ENCODE measurements at regions not wholly inside any gene's neighbourhood (a gene's known extent, or its start where the extent isn't known, plus 50 kb on each side); places are given as distances from the start of the nearest gene placed in this dataset.
"Not testable (repeated sequence)": the region's sequence is repeated elsewhere in the genome, so short reads cannot be mapped to it uniquely, and the experiment has no call there.

DNA sequence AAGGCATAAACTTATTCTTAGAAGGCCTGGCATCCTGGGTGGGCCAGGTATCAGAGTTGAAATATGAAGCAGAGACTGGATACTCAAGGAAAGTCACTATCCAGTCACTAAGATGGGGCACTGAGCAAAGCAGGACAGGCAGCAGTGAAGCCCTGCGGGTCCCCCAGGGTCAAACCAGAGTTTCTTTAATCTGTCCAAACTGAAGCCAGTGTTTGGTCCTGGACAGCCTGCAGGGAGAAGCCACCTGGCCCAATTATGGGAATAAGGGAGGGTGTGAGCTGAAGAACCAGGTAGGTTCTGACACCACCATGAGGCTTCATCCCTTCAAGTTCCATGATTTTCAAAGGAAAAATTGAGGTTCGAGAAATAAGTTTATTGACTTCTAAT lies 109.7 kb upstream of the FOXN2 start:
- no peak for DNase-seq (ENCODE audit: low read depth)
- TF ChIP-seq, protein P1, sequence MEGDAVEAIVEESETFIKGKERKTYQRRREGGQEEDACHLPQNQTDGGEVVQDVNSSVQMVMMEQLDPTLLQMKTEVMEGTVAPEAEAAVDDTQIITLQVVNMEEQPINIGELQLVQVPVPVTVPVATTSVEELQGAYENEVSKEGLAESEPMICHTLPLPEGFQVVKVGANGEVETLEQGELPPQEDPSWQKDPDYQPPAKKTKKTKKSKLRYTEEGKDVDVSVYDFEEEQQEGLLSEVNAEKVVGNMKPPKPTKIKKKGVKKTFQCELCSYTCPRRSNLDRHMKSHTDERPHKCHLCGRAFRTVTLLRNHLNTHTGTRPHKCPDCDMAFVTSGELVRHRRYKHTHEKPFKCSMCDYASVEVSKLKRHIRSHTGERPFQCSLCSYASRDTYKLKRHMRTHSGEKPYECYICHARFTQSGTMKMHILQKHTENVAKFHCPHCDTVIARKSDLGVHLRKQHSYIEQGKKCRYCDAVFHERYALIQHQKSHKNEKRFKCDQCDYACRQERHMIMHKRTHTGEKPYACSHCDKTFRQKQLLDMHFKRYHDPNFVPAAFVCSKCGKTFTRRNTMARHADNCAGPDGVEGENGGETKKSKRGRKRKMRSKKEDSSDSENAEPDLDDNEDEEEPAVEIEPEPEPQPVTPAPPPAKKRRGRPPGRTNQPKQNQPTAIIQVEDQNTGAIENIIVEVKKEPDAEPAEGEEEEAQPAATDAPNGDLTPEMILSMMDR (IDR thresholded peaks at IDR 0.05; ENCODE audit: low read depth, low read length, missing control alignments) = no peak
- no peak overlapping the region for H3K4me3 ChIP-seq (ENCODE audit: low read depth, low read length)

DNA sequence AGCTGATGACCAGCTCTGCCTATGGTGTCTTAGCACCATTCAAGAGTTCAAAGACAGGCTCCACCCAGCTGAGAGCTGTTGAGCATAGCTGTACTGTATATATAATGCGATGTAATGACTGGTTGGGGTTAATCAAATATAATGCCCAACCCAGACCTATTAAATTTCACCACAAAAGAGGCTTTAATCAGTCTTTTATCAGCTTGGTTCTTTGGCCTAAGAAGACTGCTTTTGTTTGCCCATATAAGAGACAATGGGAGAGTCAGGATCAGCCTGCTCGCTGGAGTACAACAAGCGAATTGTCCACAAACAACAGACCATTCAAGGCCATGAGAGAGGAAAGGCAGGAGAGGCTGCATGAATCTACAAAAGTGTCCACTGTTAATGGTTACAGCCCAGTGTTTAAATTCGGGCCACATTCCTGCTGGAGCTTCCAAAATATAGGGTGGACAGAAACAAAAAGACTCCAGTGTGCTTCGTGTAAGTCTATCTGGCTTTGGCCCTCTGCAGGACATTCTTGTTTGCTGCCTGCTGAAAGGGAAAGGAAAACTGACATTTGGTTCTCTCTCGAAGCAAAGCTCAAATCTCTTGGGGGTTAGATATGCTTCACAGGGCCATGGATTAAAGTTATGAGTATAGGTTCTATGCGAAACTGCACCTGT lies 109.2 kb upstream of the FOXN2 start:
- TF ChIP-seq, protein P1 (IDR thresholded peaks at IDR 0.05; ENCODE audit: low read depth, low read length, missing control alignments) = peak; percentile 38
- DNase-seq (ENCODE audit: low read depth) = peak; percentile 26

DNA sequence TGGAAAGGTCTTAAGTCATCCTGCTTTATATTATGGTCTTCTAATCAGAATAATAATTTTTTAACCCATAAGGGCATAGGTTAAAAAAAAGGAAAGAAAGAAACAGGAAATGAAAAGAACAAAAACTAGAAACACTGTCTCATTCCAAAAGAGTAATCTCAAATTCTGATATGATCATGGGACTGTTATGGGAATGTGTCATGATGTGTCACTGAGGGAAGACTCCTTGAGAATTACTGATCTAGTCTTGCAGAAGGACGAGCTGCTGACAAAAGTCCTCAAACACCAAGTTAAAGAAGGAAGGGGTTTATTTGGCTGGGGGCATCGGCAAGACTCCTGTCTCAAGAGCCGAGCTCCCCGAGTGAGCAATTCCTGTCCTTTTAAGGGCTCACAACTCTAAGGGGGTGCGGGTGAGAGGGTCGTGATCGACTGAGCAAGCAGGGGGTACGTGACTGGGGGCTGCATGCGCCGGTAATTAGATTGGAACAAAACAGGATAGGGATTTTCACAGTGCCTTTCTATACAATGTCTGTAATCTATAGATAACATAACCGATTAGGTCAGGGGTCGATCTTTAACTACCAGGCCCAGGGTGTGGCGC lies 108.3 kb upstream of the FOXN2 start:
- not testable (repeated sequence) for H3K4me3 ChIP-seq (ENCODE audit: low read depth, low read length); DNase-seq (ENCODE audit: low read depth)

More for the DNA sequence above, 109.2 kb upstream of the FOXN2 start:
- no peak overlapping the region for H3K4me3 ChIP-seq (ENCODE audit: low read depth, low read length)

DNA sequence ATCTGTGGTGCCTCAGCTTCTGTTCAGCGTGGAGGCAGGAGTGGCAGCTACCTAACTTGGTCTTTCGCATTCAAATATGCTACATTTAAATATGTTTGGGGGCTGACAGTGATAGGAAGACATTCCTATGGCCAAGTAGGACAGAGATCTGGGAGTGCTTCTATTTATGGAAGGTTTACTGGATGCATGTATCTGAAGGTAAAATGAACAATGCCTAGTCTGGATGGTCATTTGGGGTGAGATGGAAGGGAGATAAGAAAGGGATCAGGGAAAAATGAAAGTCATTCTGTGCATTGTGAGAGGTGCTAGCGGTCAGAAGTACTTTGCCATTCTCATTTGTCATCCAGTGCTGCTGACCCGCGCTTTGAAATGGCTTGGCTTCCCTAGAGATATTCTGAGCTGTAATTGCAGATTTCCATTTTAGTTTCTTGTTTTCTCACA lies 107.3 kb upstream of the FOXN2 start:
- H3K4me3 ChIP-seq (ENCODE audit: low read depth, low read length) = no peak overlapping the region
- no peak for DNase-seq (ENCODE audit: low read depth)
- TF ChIP-seq, protein P1 (IDR thresholded peaks at IDR 0.05; ENCODE audit: low read depth, low read length, missing control alignments) = no peak

DNA sequence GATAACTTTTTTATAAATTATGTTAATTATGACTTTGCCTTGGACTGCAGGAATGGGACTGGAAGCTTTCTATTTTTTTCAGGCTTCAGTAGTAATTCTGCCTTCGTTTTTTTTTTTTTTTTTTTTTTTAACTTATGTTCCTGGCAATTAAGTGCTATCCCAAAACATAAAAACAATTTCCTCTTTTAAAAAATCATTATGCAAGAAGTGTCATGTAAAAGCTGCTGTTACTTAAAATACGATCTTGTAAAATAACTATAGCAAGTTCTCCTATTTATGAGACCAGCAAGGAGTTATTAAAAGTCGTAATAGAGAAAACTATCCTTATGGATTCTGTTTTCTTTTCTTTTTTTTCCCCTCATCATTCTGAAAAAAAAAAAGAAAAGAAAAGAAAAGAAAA lies 106.6 kb upstream of the FOXN2 start:
- H3K4me3 ChIP-seq (ENCODE audit: low read depth, low read length) = no peak overlapping the region
- DNase-seq (ENCODE audit: low read depth) = no peak
- TF ChIP-seq, protein P1 (IDR thresholded peaks at IDR 0.05; ENCODE audit: low read depth, low read length, missing control alignments) = no peak

DNA sequence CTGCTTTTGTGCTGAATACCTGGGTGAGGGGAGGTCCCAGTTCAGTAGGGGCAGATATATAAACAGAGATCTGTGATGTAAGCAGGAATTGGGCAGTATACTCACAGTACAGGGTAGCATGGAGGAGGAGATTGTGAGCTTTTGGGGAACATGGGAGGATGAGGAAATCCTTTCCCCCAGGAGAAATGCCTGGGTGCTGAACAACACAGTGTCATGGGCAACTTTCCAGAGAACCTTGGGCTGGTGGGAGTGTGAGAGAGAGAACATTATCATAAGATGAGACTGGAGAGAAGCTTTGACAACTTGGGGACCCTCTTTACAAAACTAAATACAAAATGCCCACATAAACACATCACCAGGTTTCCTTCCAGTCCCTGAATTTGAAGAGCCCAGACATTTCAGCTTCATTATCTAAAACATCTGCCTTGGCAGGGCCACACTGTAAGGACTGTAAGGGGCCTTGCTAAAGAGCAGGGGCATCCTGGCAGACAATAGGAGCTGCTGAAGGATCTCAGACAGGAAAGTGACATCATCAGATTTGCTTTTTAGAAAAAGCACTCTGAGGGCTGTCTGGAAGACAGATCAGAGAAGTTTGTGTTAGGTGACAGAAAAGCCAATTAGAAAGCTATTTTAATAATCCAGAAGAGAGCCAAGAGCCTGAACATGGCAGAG lies 105.1 kb upstream of the FOXN2 start:
- no peak for DNase-seq (ENCODE audit: low read depth)
- TF ChIP-seq, protein P1 (IDR thresholded peaks at IDR 0.05; ENCODE audit: low read depth, low read length, missing control alignments) = no peak
- no peak overlapping the region for H3K4me3 ChIP-seq (ENCODE audit: low read depth, low read length)

DNA sequence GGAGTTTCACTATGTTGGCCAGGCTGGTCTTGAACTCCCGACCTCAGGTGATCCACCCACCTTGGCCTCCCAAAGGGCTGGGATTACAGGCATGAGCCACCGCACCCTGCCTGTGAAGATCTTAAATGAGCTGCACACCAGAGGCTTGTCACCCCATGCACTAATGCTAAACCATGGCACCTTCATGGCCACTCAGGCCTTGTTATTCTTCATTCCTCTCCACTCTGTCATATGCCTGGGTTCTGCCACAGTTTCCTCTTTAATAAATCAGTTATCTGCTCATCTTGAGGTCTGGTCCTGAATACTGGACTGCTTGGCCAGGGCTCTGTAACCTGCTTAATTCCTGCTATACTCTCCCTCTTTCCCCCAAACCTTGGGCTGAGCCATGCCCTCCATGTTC lies 104.3 kb upstream of the FOXN2 start:
- TF ChIP-seq, protein P1 (IDR thresholded peaks at IDR 0.05; ENCODE audit: low read depth, low read length, missing control alignments) = no peak
- no peak overlapping the region for H3K4me3 ChIP-seq (ENCODE audit: low read depth, low read length)
- DNase-seq (ENCODE audit: low read depth) = no peak
